ENCODE measurements at regions not wholly inside any gene's neighbourhood (a gene's known extent, or its start where the extent isn't known, plus 50 kb on each side); places are given as distances from the start of the nearest gene placed in this dataset.

- no peaks in the 10 kb centered on the region for H3K9me3 ChIP-seq
- H3K4me3 ChIP-seq, result no peak overlapping the region
- TF ChIP-seq CTCF (IDR thresholded peaks at IDR 0.05), result no peak
- no peak for TF ChIP-seq POLR2A (IDR thresholded peaks at IDR 0.05)
- intact Hi-C loops (cut with DNase I), result no loop called here
- H3K36me3 ChIP-seq (replicated peaks in 1 of 2; ENCODE audit: insufficient read depth in 1 of 2, low read depth in 2 of 2), result no peaks in the 10 kb centered on the region
- H3K27ac ChIP-seq, result no peak overlapping the region
- WGBS, 2 donors, result 87 to 88% methylated on average over 6 of the region's 6 CpGs
- H3K27me3 ChIP-seq, result no peaks in the 10 kb centered on the region
- H3K4me1 ChIP-seq, result no peaks in the 10 kb centered on the region
- no peak for DNase-seq
- ATAC-seq, result no peak
Measured at GRCh38 chr2:126834006-126834659, 64.6 kb upstream of the TEX51 start.

- no peaks in the 10 kb centered on the region for H3K36me3 ChIP-seq (replicated peaks in 1 of 2; ENCODE audit: insufficient read depth in 1 of 2, low read depth in 2 of 2)
- H3K27ac ChIP-seq, result no peak overlapping the region
- no peaks in the 10 kb centered on the region for H3K27me3 ChIP-seq
- DNase-seq, result no peak
- H3K9me3 ChIP-seq, result no peaks in the 10 kb centered on the region
- no peak overlapping the region for H3K4me3 ChIP-seq
- TF ChIP-seq POLR2A (IDR thresholded peaks at IDR 0.05), result no peak
- no peak for TF ChIP-seq CTCF (IDR thresholded peaks at IDR 0.05)
- WGBS, 2 donors, result 76 to 78% methylated on average over 8 of the region's 8 CpGs
- H3K4me1 ChIP-seq, result no peaks in the 10 kb centered on the region
- intact Hi-C loops (cut with DNase I), result no loop called here
- ATAC-seq, result no peak
Measured at GRCh38 chr2:126835261-126835660, 63.4 kb upstream of the TEX51 start.

- no peaks in the 10 kb centered on the region for H3K9me3 ChIP-seq
- no peak overlapping the region for H3K27ac ChIP-seq
- no peaks in the 10 kb centered on the region for H3K27me3 ChIP-seq
- TF ChIP-seq CTCF (IDR thresholded peaks at IDR 0.05) (no peak), POLR2A (IDR thresholded peaks at IDR 0.05) (no peak)
- DNase-seq (no peak), ATAC-seq (no peak)
- no peaks in the 10 kb centered on the region for H3K4me1 ChIP-seq
- intact Hi-C loops (cut with DNase I), result no loop called here
- WGBS, 2 donors, result 69 to 71% methylated on average over 10 of the region's 10 CpGs
- H3K36me3 ChIP-seq (replicated peaks in 1 of 2; ENCODE audit: insufficient read depth in 1 of 2, low read depth in 2 of 2), result no peaks in the 10 kb centered on the region
- no peak overlapping the region for H3K4me3 ChIP-seq
Measured at GRCh38 chr2:126835831-126836230, 62.9 kb upstream of the TEX51 start.

GRCh38 chr2:126836761-126837679 is 61.7 kb upstream of the TEX51 start:
- WGBS, 2 donors, result 81 to 88% methylated on average over 7 to 20 of the region's 20 CpGs
- no peak overlapping the region for H3K27ac ChIP-seq
- intact Hi-C loops (cut with DNase I), result no loop called here
- ATAC-seq, result no peak
- no peak for DNase-seq
- TF ChIP-seq POLR2A (IDR thresholded peaks at IDR 0.05), result no peak
- no peak for TF ChIP-seq CTCF (IDR thresholded peaks at IDR 0.05)
- H3K27me3 ChIP-seq, result no peaks in the 10 kb centered on the region
- H3K9me3 ChIP-seq, result no peaks in the 10 kb centered on the region
- no peak overlapping the region for H3K4me3 ChIP-seq
- H3K4me1 ChIP-seq, result no peaks in the 10 kb centered on the region
- no peaks in the 10 kb centered on the region for H3K36me3 ChIP-seq (replicated peaks in 1 of 2; ENCODE audit: insufficient read depth in 1 of 2, low read depth in 2 of 2)

Measured in body of pancreas (tissue), 4 donors.